ENCODE measurements at regions not wholly inside any gene's neighbourhood (a gene's known extent, or its start where the extent isn't known, plus 50 kb on each side); places are given as distances from the start of the nearest gene placed in this dataset.

GRCh38 chr14:106826833-106827369, 1300.5 kb downstream of the TMEM121 start:
- DNase-seq (ENCODE audit: low read depth), result no peak
- no peak overlapping the region for H3K4me3 ChIP-seq (ENCODE audit: low read depth, low read length)
- no peak for TF ChIP-seq CTCF (conservative IDR thresholded peaks at IDR 0.05; ENCODE audit: low read depth, low read length)

GRCh38 chr14:106831322-106831720, 1304.9 kb downstream of the TMEM121 start:
- no peak overlapping the region for H3K4me3 ChIP-seq (ENCODE audit: low read depth, low read length)
- peak; percentile 58 for TF ChIP-seq CTCF (conservative IDR thresholded peaks at IDR 0.05; ENCODE audit: low read depth, low read length)
- no peak for DNase-seq (ENCODE audit: low read depth)

GRCh38 chr14:106837870-106838269, 1311.5 kb downstream of the TMEM121 start:
- no peak for TF ChIP-seq CTCF (conservative IDR thresholded peaks at IDR 0.05; ENCODE audit: low read depth, low read length)
- no peak for DNase-seq (ENCODE audit: low read depth)
- H3K4me3 ChIP-seq (ENCODE audit: low read depth, low read length), result no peak overlapping the region

GRCh38 chr14:106838991-106839769, 1312.8 kb downstream of the TMEM121 start:
- no peak for TF ChIP-seq CTCF (conservative IDR thresholded peaks at IDR 0.05; ENCODE audit: low read depth, low read length)
- no peak overlapping the region for H3K4me3 ChIP-seq (ENCODE audit: low read depth, low read length)
- DNase-seq (ENCODE audit: low read depth), result no peak

- peak; percentile 19 for TF ChIP-seq CTCF (conservative IDR thresholded peaks at IDR 0.05; ENCODE audit: low read depth, low read length)
- DNase-seq (ENCODE audit: low read depth), result no peak
- no peak overlapping the region for H3K4me3 ChIP-seq (ENCODE audit: low read depth, low read length)
Measured at GRCh38 chr14:106840258-106840657, 1313.9 kb downstream of the TMEM121 start.

- no peak overlapping the region for H3K4me3 ChIP-seq (ENCODE audit: low read depth, low read length)
- no peak for TF ChIP-seq CTCF (conservative IDR thresholded peaks at IDR 0.05; ENCODE audit: low read depth, low read length)
- DNase-seq (ENCODE audit: low read depth), result no peak
Measured at GRCh38 chr14:106840991-106841390, 1314.6 kb downstream of the TMEM121 start.

GRCh38 chr14:106841701-106842100, 1315.3 kb downstream of the TMEM121 start:
- no peak overlapping the region for H3K4me3 ChIP-seq (ENCODE audit: low read depth, low read length)
- TF ChIP-seq CTCF (conservative IDR thresholded peaks at IDR 0.05; ENCODE audit: low read depth, low read length), result no peak
- no peak for DNase-seq (ENCODE audit: low read depth)
